CD14-positive monocyte (primary cell): ENCODE measurements at regions not wholly inside any gene's neighbourhood (a gene's known extent, or its start where the extent isn't known, plus 50 kb on each side); places are given as distances from the start of the nearest gene placed in this dataset.

Experiments
- DNase-seq, 3 donors: peaks; one replicate each; pipeline ENCODE4 v3.0.0-alpha.2; 2011 to 2022
- H2AFZ ChIP-seq: 2 replicates; pipeline ENCODE4 v1.6.0; 2012; ENCODE audit warnings: mild to moderate bottlenecking, low read depth, low read length, inconsistent platforms; ENCODE audit not compliant: insufficient read depth, poor library complexity, severe bottlenecking
- H3K27ac ChIP-seq, 2 donors: 1 replicate in 1 of 2; 2 replicates in 1 of 2; pipeline ENCODE4 v1.5.1; 2012 to 2013; ENCODE audit warnings: low read length in 2 of 2, control low read depth in 1 of 2, inconsistent platforms in 1 of 2, low read depth in 1 of 2, mild to moderate bottlenecking in 1 of 2
- H3K27me3 ChIP-seq, 2 donors: one replicate each; pipeline versions ENCODE4 v1.6.0 to v1.6.1; 2011 to 2013; ENCODE audit warnings: low read length in 2 of 2; ENCODE audit not compliant: control insufficient read depth in 2 of 2, insufficient read depth in 2 of 2
- H3K36me3 ChIP-seq, 2 donors: replicated peaks in 1 of 2; 1 replicate in 1 of 2; 2 replicates in 1 of 2; pipeline versions ENCODE4 v1.5.1 to v1.6.1; 2012 to 2013; ENCODE audit warnings: low read length in 2 of 2, control low read depth in 1 of 2, inconsistent platforms in 1 of 2, mild to moderate bottlenecking in 1 of 2; ENCODE audit not compliant: insufficient read depth in 2 of 2, control insufficient read depth in 1 of 2
- H3K4me1 ChIP-seq, 2 donors: 1 replicate in 1 of 2; 2 replicates in 1 of 2; pipeline versions ENCODE4 v1.5.1 to v1.6.1; 2012 to 2013; ENCODE audit warnings: low read length in 2 of 2, control low read depth in 1 of 2, inconsistent platforms in 1 of 2, mild to moderate bottlenecking in 1 of 2, moderate library complexity in 1 of 2; ENCODE audit not compliant: insufficient read depth in 2 of 2, control insufficient read depth in 1 of 2
- H3K4me2 ChIP-seq: replicated peaks from 2 replicates; pipeline ENCODE3; 2012; ENCODE audit warnings: low read length, moderate library complexity, mild to moderate bottlenecking; ENCODE audit not compliant: poor library complexity, severe bottlenecking; ENCODE audit errors: extremely low read depth
- H3K4me3 ChIP-seq, 3 experiments: fragments of 200-600 bp in 1 of 3; sonication (generic) in 1 of 3; replicated peaks in 1 of 3; 1 replicate in 2 of 3; 2 replicates in 1 of 3; pipeline ENCODE4 v1.5.1; 2011 to 2013; ENCODE audit warnings: low read length in 3 of 3, mild to moderate bottlenecking in 3 of 3, control low read depth in 2 of 3, low read depth in 2 of 3, inconsistent platforms in 1 of 3, moderate library complexity in 1 of 3
- H3K79me2 ChIP-seq: 2 replicates; pipeline ENCODE4 v1.6.0; 2012; ENCODE audit warnings: mild to moderate bottlenecking, control low read depth, inconsistent platforms, low read length, moderate library complexity; ENCODE audit not compliant: insufficient read depth
- H3K9ac ChIP-seq: 2 replicates; pipeline ENCODE4 v1.6.0; 2017; ENCODE audit warnings: low read length, mild to moderate bottlenecking; ENCODE audit not compliant: insufficient read depth, poor library complexity, severe bottlenecking
- H3K9me3 ChIP-seq, 2 donors: replicated peaks in 1 of 2; 1 replicate in 1 of 2; 2 replicates in 1 of 2; pipeline versions ENCODE4 v1.5.1 to v1.6.1; 2012 to 2013; ENCODE audit warnings: low read length in 2 of 2, control low read depth in 1 of 2; ENCODE audit not compliant: control insufficient read depth in 1 of 2, insufficient read depth in 1 of 2
- H4K20me1 ChIP-seq: 2 replicates; pipeline ENCODE4 v1.6.0; 2012; ENCODE audit warnings: mild to moderate bottlenecking, low read length, control low read depth, moderate library complexity; ENCODE audit not compliant: insufficient read depth
- H3K27ac Mint-ChIP-seq, 7 donors: one replicate each; pipeline ENCODE4 v1.8.0; 2020; ENCODE audit warnings: mild to moderate bottlenecking in 7 of 7, mixed read lengths in 7 of 7, moderate library complexity in 6 of 7, inconsistent platforms in 2 of 7
- H3K27me3 Mint-ChIP-seq, 3 donors: one replicate each; pipeline ENCODE4 v1.8.0; 2021 to 2022; ENCODE audit warnings: low read depth in 3 of 3, mild to moderate bottlenecking in 3 of 3, mixed read lengths in 3 of 3, moderate library complexity in 3 of 3, inconsistent platforms in 1 of 3
- H3K36me3 Mint-ChIP-seq, 2 donors: one replicate each; pipeline ENCODE4 v1.8.0; 2020; ENCODE audit warnings: mixed read lengths in 2 of 2, inconsistent platforms in 1 of 2, mild to moderate bottlenecking in 1 of 2
- H3K4me1 Mint-ChIP-seq: one replicate; pipeline ENCODE4 v1.8.0; 2020; ENCODE audit warnings: mild to moderate bottlenecking, mixed read lengths
- H3K4me3 Mint-ChIP-seq, 2 donors: one replicate each; pipeline ENCODE4 v1.8.0; 2020; ENCODE audit warnings: mild to moderate bottlenecking in 2 of 2, mixed read lengths in 2 of 2, moderate library complexity in 1 of 2
- H3K9me3 Mint-ChIP-seq, 7 donors: one replicate each; pipeline ENCODE4 v1.8.0; 2020 to 2022; ENCODE audit warnings: mixed read lengths in 7 of 7, mild to moderate bottlenecking in 6 of 7, moderate library complexity in 6 of 7, inconsistent platforms in 2 of 7
- CTCF ChIP-seq: fragments of 200-600 bp; IDR thresholded peaks from one replicate; pipeline ENCODE4 v1.8.0; 2022; ENCODE audit warnings: antibody characterized with exemption, mild to moderate bottlenecking
- WGBS: methylation state at CpG from one replicate; pipeline ENCODE4 v1.1.5; 2013; ENCODE audit warnings: missing lambda C conversion rate; ENCODE audit not compliant: insufficient coverage; 5-methylcytosine and 5-hydroxymethylcytosine counted together
- intact Hi-C, 2 donors: fragments of 100-400 bp; cut with micrococcal nuclease; formaldehyde crosslinking; loops; one replicate each; pipeline versions ENCODE4 v1.15.0 to v1.15.1; 2023

- H3K4me2 ChIP-seq, result no peak overlapping the region
- H3K4me3 Mint-ChIP-seq, result no peak overlapping the region
These were observed 329.5 kb upstream of the GRAMD2B start for GRCh38 chr5:126093718-126094117.

GRCh38 chr5:126094991-126095390, 328.2 kb upstream of the GRAMD2B start:
- Histone ChIP-seq H3K36me3 (no peaks in the 10 kb centered on the region), H3K79me2 (no peaks in the 10 kb centered on the region), H3K4me3 (no peak overlapping the region), H3K4me2 (no peak overlapping the region), H4K20me1 (no peaks in the 10 kb centered on the region), H2AFZ (no peak overlapping the region), H3K4me1 (no peaks in the 10 kb centered on the region), H3K27ac (no peak overlapping the region), H3K27me3 (no peaks in the 10 kb centered on the region), H3K9ac (no peak overlapping the region), H3K9me3 (peaks cover 5 to 8% of the 10 kb centered on the region in 2 donors)
- Mint-ChIP-seq H3K9me3 (peaks cover 3 to 15% (median 8%) of the 10 kb centered on the region in 7 donors), H3K27me3 (peaks cover 0 to 3% (median 0%) of the 10 kb centered on the region in 3 donors), H3K4me3 (no peak overlapping the region), H3K36me3 (no peaks in the 10 kb centered on the region), H3K27ac (no peak overlapping the region), H3K4me1 (no peaks in the 10 kb centered on the region)
- no peak for DNase-seq
- no CpG with 5 or more reads among the region's 2 CpGs for WGBS
- no peak for TF ChIP-seq CTCF
- intact Hi-C loops, result no loop called here

More at GRCh38 chr5:126093718-126094117, 329.5 kb upstream of the GRAMD2B start:
- Mint-ChIP-seq H3K36me3 (no peaks in the 10 kb centered on the region), H3K27ac (no peak overlapping the region), H3K27me3 (peaks cover 0 to 3% (median 0%) of the 10 kb centered on the region in 3 donors), H3K4me1 (no peaks in the 10 kb centered on the region), H3K9me3 (peaks cover 6 to 20% (median 14%) of the 10 kb centered on the region in 7 donors)
- Histone ChIP-seq H2AFZ (no peak overlapping the region), H3K27me3 (no peaks in the 10 kb centered on the region), H3K79me2 (no peaks in the 10 kb centered on the region), H3K4me1 (no peaks in the 10 kb centered on the region), H3K36me3 (no peaks in the 10 kb centered on the region), H3K9me3 (peaks cover 5% of the 10 kb centered on the region in 2 donors), H3K9ac (no peak overlapping the region), H3K4me3 (no peak overlapping the region), H3K27ac (no peak overlapping the region), H4K20me1 (no peaks in the 10 kb centered on the region)
- intact Hi-C loops, result no loop called here
- no CpG with 5 or more reads among the region's 5 CpGs for WGBS
- DNase-seq, result no peak
- TF ChIP-seq CTCF, result no peak
